Skeletal muscle satellite cell (primary cell): ENCODE measurements at regions not wholly inside any gene's neighbourhood (a gene's known extent, or its start where the extent isn't known, plus 50 kb on each side); places are given as distances from the start of the nearest gene placed in this dataset.
A peak's percentile ranks its signal among the peaks of the same experiment; 100 is the strongest.

Source experiments
- H3K27me3 ChIP-seq: 2 replicates; pipeline ENCODE4 v1.7.0; 2013; ENCODE audit warnings: low read length; ENCODE audit not compliant: control insufficient read depth, insufficient read depth
- H3K36me3 ChIP-seq: 2 replicates; pipeline ENCODE4 v1.7.0; 2013; ENCODE audit warnings: mild to moderate bottlenecking, control low read depth, low read length; ENCODE audit not compliant: insufficient read depth
- H3K4me1 ChIP-seq: 2 replicates; pipeline ENCODE4 v1.7.0; 2013; ENCODE audit warnings: low read length; ENCODE audit not compliant: control insufficient read depth, insufficient read depth
- H3K4me2 ChIP-seq: 2 replicates; pipeline ENCODE4 v1.7.0; 2013; ENCODE audit warnings: mild to moderate bottlenecking, low read length
- H3K4me3 ChIP-seq: 2 replicates; pipeline ENCODE4 v1.7.0; 2013; ENCODE audit warnings: low read length
- H3K9ac ChIP-seq: 2 replicates; pipeline ENCODE4 v1.7.0; 2013; ENCODE audit warnings: mild to moderate bottlenecking, low read depth, low read length, moderate library complexity
- H3K9me3 ChIP-seq: replicated peaks from 2 replicates; pipeline ENCODE4 v1.7.0; 2013; ENCODE audit warnings: mild to moderate bottlenecking, control low read depth, low read length

- Histone ChIP-seq H3K9me3 (no peaks in the 10 kb centered on the region), H3K4me1 (peaks cover 11% of the 10 kb centered on the region), H3K4me2 (no peak overlapping the region), H3K4me3 (no peak overlapping the region), H3K27me3 (no peaks in the 10 kb centered on the region), H3K36me3 (no peaks in the 10 kb centered on the region), H3K9ac (no peak overlapping the region)
Measured at GRCh38 chr7:17134786-17135185, 163.7 kb upstream of the AHR start.

- no peaks in the 10 kb centered on the region for H3K9me3 ChIP-seq
- no peak overlapping the region for H3K4me3 ChIP-seq
- no peaks in the 10 kb centered on the region for H3K36me3 ChIP-seq
- H3K4me1 ChIP-seq, result no peaks in the 10 kb centered on the region
- no peak overlapping the region for H3K4me2 ChIP-seq
- no peak overlapping the region for H3K9ac ChIP-seq
- no peaks in the 10 kb centered on the region for H3K27me3 ChIP-seq
Measured at GRCh38 chr7:17136126-17136525, 162.3 kb upstream of the AHR start.

- H3K27me3 ChIP-seq, result no peaks in the 10 kb centered on the region
Measured at GRCh38 chr7:17139081-17139480, 159.4 kb upstream of the AHR start.

GRCh38 chr7:17140406-17140805 is 158.0 kb upstream of the AHR start:
- no peak overlapping the region for H3K4me2 ChIP-seq
- H3K9ac ChIP-seq, result no peak overlapping the region
- H3K4me3 ChIP-seq, result no peak overlapping the region
- H3K9me3 ChIP-seq, result no peaks in the 10 kb centered on the region
- peaks cover 24% of the 10 kb centered on the region for H3K4me1 ChIP-seq
- no peaks in the 10 kb centered on the region for H3K36me3 ChIP-seq
- no peaks in the 10 kb centered on the region for H3K27me3 ChIP-seq

More at GRCh38 chr7:17139081-17139480, 159.4 kb upstream of the AHR start:
- Histone ChIP-seq H3K36me3 (no peaks in the 10 kb centered on the region), H3K4me2 (no peak overlapping the region), H3K4me1 (peaks cover 18% of the 10 kb centered on the region), H3K9me3 (no peaks in the 10 kb centered on the region), H3K4me3 (no peak overlapping the region), H3K9ac (no peak overlapping the region)

GRCh38 chr7:17142831-17143541 is 155.5 kb upstream of the AHR start:
- peak overlapping the region; percentile 60 for H3K4me3 ChIP-seq
- H3K9me3 ChIP-seq, result no peaks in the 10 kb centered on the region
- no peaks in the 10 kb centered on the region for H3K27me3 ChIP-seq
- no peaks in the 10 kb centered on the region for H3K36me3 ChIP-seq
- H3K4me1 ChIP-seq, result peaks cover 24% of the 10 kb centered on the region
- peak overlapping the region; percentile 79 for H3K4me2 ChIP-seq
- H3K9ac ChIP-seq, result peak overlapping the region; percentile 68

- no peak overlapping the region for H3K9ac ChIP-seq
- peaks cover 24% of the 10 kb centered on the region for H3K4me1 ChIP-seq
- H3K36me3 ChIP-seq, result no peaks in the 10 kb centered on the region
- H3K9me3 ChIP-seq, result no peaks in the 10 kb centered on the region
- H3K27me3 ChIP-seq, result no peaks in the 10 kb centered on the region
- H3K4me3 ChIP-seq, result no peak overlapping the region
- peak overlapping the region; percentile 29 for H3K4me2 ChIP-seq
Measured at GRCh38 chr7:17144322-17144721, 154.1 kb upstream of the AHR start.

- H3K4me2 ChIP-seq, result no peak overlapping the region
- peaks cover 24% of the 10 kb centered on the region for H3K4me1 ChIP-seq
- H3K9ac ChIP-seq, result no peak overlapping the region
- H3K27me3 ChIP-seq, result no peaks in the 10 kb centered on the region
- H3K4me3 ChIP-seq, result no peak overlapping the region
- no peaks in the 10 kb centered on the region for H3K36me3 ChIP-seq
- no peaks in the 10 kb centered on the region for H3K9me3 ChIP-seq
Measured at GRCh38 chr7:17146621-17147020, 151.8 kb upstream of the AHR start.

GRCh38 chr7:17147409-17147808 is 151.0 kb upstream of the AHR start:
- Histone ChIP-seq H3K4me3 (no peak overlapping the region), H3K27me3 (no peaks in the 10 kb centered on the region), H3K4me1 (peaks cover 23% of the 10 kb centered on the region), H3K4me2 (no peak overlapping the region), H3K9me3 (no peaks in the 10 kb centered on the region), H3K36me3 (no peaks in the 10 kb centered on the region), H3K9ac (no peak overlapping the region)

- no peaks in the 10 kb centered on the region for H3K36me3 ChIP-seq
Measured at GRCh38 chr7:17150018-17150417, 148.4 kb upstream of the AHR start.

GRCh38 chr7:17152721-17153120 is 145.7 kb upstream of the AHR start:
- Histone ChIP-seq H3K27me3 (no peaks in the 10 kb centered on the region), H3K4me3 (no peak overlapping the region), H3K9ac (no peak overlapping the region), H3K9me3 (no peaks in the 10 kb centered on the region), H3K4me2 (no peak overlapping the region), H3K4me1 (no peaks in the 10 kb centered on the region), H3K36me3 (no peaks in the 10 kb centered on the region)

More at GRCh38 chr7:17150018-17150417, 148.4 kb upstream of the AHR start:
- Histone ChIP-seq H3K4me1 (no peaks in the 10 kb centered on the region), H3K9ac (no peak overlapping the region), H3K9me3 (no peaks in the 10 kb centered on the region), H3K4me3 (no peak overlapping the region), H3K4me2 (no peak overlapping the region), H3K27me3 (no peaks in the 10 kb centered on the region)

- Histone ChIP-seq H3K4me1 (no peaks in the 10 kb centered on the region), H3K36me3 (no peaks in the 10 kb centered on the region), H3K4me3 (no peak overlapping the region), H3K27me3 (no peaks in the 10 kb centered on the region), H3K4me2 (no peak overlapping the region), H3K9ac (no peak overlapping the region), H3K9me3 (no peaks in the 10 kb centered on the region)
Measured at GRCh38 chr7:17153536-17153935, 144.9 kb upstream of the AHR start.

- H3K4me3 ChIP-seq, result no peak overlapping the region
- no peaks in the 10 kb centered on the region for H3K4me1 ChIP-seq
- H3K36me3 ChIP-seq, result no peaks in the 10 kb centered on the region
- no peaks in the 10 kb centered on the region for H3K27me3 ChIP-seq
- no peaks in the 10 kb centered on the region for H3K9me3 ChIP-seq
- H3K4me2 ChIP-seq, result no peak overlapping the region
- H3K9ac ChIP-seq, result no peak overlapping the region
Measured at GRCh38 chr7:17155529-17155928, 142.9 kb upstream of the AHR start.
